ENCODE measurements at regions not wholly inside any gene's neighbourhood (a gene's known extent, or its start where the extent isn't known, plus 50 kb on each side); places are given as distances from the start of the nearest gene placed in this dataset.

- TF ChIP-seq POLR2A (IDR thresholded peaks at IDR 0.05) (no peak), CTCF (IDR thresholded peaks at IDR 0.05) (no peak)
Measured at GRCh38 chr2:11919953-11920352, 173.5 kb downstream of the LPIN1 start.

Data from tibial nerve (tissue), 3 donors.